Psoas muscle (tissue), 7 donors: ENCODE measurements at regions not wholly inside any gene's neighbourhood (a gene's known extent, or its start where the extent isn't known, plus 50 kb on each side); places are given as distances from the start of the nearest gene placed in this dataset.
"Not testable (repeated sequence)": the region's sequence is repeated elsewhere in the genome, so short reads cannot be mapped to it uniquely, and the experiment has no call there.

Source experiments
- ATAC-seq, 4 donors: fragments of 200-7000 bp; cut with Tn5 transposase; one replicate each; pipeline ENCODE4 v1.9.1; 2020; ENCODE audit warnings: moderate library complexity in 3 of 4, mild to moderate bottlenecking in 2 of 4
- DNase-seq, 2 donors: peaks; one replicate each; pipeline ENCODE4 v3.0.0-alpha.2; 2020
- H3K27ac ChIP-seq: fragments of 200-600 bp; one replicate; pipeline ENCODE4 v1.8.0; 2022
- H3K27me3 ChIP-seq, 3 donors: fragments of 200-600 bp in 1 of 3; one replicate each; pipeline versions ENCODE4 v1.6.1 to v1.8.0; 2013 to 2022; ENCODE audit warnings: low read length in 2 of 3, mild to moderate bottlenecking in 2 of 3, moderate library complexity in 1 of 3; ENCODE audit not compliant: insufficient read depth in 3 of 3
- H3K36me3 ChIP-seq, 2 donors: fragments of 200-600 bp in 1 of 2; one replicate each; pipeline versions ENCODE4 v1.6.1 to v1.8.0; 2013 to 2022; ENCODE audit warnings: low read depth in 1 of 2, mild to moderate bottlenecking in 1 of 2, moderate library complexity in 1 of 2; ENCODE audit not compliant: insufficient read depth in 1 of 2
- H3K4me1 ChIP-seq: fragments of 200-600 bp; one replicate; pipeline ENCODE4 v1.8.0; 2022
- H3K4me3 ChIP-seq: fragments of 200-600 bp; one replicate; pipeline ENCODE4 v1.8.0; 2022; ENCODE audit warnings: mild to moderate bottlenecking
- H3K9me3 ChIP-seq: fragments of 200-600 bp; one replicate; pipeline ENCODE4 v1.8.0; 2022
- WGBS, 3 donors: extraction: QIAGEN DNeasy Blood & Tissue Kit; methylation state at CpG; one replicate each; pipeline versions ENCODE4 v1.1.6 to v1.1.7; 2013; 5-methylcytosine and 5-hydroxymethylcytosine counted together
- intact Hi-C, 2 donors: fragments of 100-400 bp; cut with DNase I; formaldehyde crosslinking; loops; one replicate each; pipeline versions ENCODE4 v1.11.0 to v1.14.2; 2022
- TF ChIP-seq, protein P1 (sequence below): fragments of 200-600 bp; IDR thresholded peaks from one replicate; pipeline ENCODE4 v1.8.0; 2022; ENCODE audit warnings: antibody characterized with exemption
- donor health status: healthy with polysubstance abuse.
- donor health status: DM: no; HTN: no; CAD: no; lungs with moderate emphysema.
- donor health status: Bipolar disorder and iron deficiency.
- donor health status: healthy.
- donor health status: DM: yes; HTN: yes; CAD: no.
- donor health status: DM: no; HTN: no; CAD: no.
- donor health status: DM: yes; HTN: yes; CAD: no.

DNA sequence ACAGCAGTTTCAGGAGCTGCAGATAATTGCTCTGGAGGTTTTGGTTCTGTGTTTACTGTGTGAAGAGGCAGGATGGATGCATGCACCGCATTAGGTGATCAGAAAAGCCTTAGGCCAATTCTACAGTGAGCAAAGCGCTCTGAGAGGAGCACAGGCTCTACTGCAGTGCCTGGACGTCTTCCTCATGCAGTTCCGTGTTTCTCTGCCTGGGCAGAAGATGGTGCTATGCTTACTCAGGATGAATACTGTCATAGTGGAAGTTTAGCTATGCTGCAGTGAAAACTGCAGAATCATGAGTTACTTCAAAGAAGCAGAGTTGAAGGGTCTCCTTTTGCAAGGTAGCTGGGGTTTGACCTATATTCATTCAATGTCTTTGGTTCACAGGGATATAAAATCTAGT is 1012.4 kb downstream of the KCNJ18 start:
- WGBS, 3 donors = 43 to 46% (median 46%) methylated on average over 4 of the region's 4 CpGs
- Histone ChIP-seq H3K4me3 (no peak overlapping the region), H3K4me1 (no peaks in the 10 kb centered on the region), H3K27ac (no peak overlapping the region), H3K27me3 (peaks cover 0 to 1% (median 0%) of the 10 kb centered on the region in 3 donors), H3K36me3 (no peaks in the 10 kb centered on the region), H3K9me3 (no peaks in the 10 kb centered on the region)
- ATAC-seq (no peak), DNase-seq (no peak)
- intact Hi-C loops = no loop called here
- TF ChIP-seq, protein P1, sequence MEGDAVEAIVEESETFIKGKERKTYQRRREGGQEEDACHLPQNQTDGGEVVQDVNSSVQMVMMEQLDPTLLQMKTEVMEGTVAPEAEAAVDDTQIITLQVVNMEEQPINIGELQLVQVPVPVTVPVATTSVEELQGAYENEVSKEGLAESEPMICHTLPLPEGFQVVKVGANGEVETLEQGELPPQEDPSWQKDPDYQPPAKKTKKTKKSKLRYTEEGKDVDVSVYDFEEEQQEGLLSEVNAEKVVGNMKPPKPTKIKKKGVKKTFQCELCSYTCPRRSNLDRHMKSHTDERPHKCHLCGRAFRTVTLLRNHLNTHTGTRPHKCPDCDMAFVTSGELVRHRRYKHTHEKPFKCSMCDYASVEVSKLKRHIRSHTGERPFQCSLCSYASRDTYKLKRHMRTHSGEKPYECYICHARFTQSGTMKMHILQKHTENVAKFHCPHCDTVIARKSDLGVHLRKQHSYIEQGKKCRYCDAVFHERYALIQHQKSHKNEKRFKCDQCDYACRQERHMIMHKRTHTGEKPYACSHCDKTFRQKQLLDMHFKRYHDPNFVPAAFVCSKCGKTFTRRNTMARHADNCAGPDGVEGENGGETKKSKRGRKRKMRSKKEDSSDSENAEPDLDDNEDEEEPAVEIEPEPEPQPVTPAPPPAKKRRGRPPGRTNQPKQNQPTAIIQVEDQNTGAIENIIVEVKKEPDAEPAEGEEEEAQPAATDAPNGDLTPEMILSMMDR = no peak

DNA sequence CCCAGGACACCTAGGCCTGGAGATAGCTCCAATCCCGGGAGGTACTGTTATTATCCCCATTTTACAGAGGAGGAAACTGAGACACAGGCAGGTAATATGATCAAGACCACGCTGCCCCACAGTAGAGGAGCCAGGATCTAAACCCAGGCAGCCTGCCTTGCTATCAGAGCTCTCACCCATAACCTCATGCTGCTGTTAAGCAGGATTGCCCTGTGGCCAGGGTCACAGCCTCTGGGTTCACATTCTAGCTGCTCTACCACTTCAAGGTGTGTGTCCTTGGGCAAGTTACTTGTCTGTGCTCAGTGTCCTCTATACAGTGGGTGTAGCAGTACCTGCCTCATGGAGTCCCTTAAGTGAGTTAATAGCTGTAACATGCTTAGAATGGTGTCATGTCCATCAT is 1015.3 kb downstream of the KCNJ18 start:
- Histone ChIP-seq H3K4me1 (no peaks in the 10 kb centered on the region), H3K4me3 (no peak overlapping the region), H3K27ac (no peak overlapping the region), H3K36me3 (no peaks in the 10 kb centered on the region), H3K27me3 (peaks cover 0 to 1% (median 0%) of the 10 kb centered on the region in 3 donors), H3K9me3 (no peaks in the 10 kb centered on the region)
- intact Hi-C loops = no loop called here
- WGBS, 3 donors = 40 to 54% (median 40%) methylated on average over 2 of the region's 2 CpGs
- DNase-seq (no peak), ATAC-seq (no peak)
- TF ChIP-seq, protein P1 = no peak

GRCh38 chr17:22717211-22717610 is 1024.9 kb downstream of the KCNJ18 start:
- ATAC-seq (no peak), DNase-seq (no peak)
- H3K4me3 ChIP-seq = no peak overlapping the region
- no peak overlapping the region for H3K27ac ChIP-seq
- H3K27me3 ChIP-seq = no peaks in the 10 kb centered on the region
- H3K4me1 ChIP-seq = no peaks in the 10 kb centered on the region
- TF ChIP-seq, protein P1 = no peak
- 59 to 75% (median 74%) methylated on average over 2 of the region's 2 CpGs for WGBS, 3 donors
- intact Hi-C loops = no loop called here
- H3K36me3 ChIP-seq = no peaks in the 10 kb centered on the region
- peaks cover 6% of the 10 kb centered on the region for H3K9me3 ChIP-seq

DNA sequence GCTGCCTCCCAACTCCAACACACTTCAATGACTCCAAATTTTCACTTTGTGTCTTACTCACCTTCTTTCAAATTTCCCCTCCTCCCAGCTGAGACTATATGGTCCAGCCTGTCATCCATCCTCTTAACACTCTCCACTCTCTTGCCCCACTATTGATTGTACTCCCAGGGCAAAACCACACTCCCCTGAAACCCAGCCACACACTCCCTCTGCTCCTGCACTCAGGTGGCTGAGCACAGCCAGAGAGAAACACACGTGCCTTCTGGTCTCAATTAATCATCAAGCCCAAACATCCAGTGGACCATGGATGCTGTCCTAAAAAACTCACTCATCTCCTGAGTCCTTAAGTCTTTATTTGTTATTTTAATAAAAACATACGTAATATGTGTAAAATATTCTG is 1026.4 kb downstream of the KCNJ18 start:
- no peaks in the 10 kb centered on the region for H3K36me3 ChIP-seq
- no peak overlapping the region for H3K4me3 ChIP-seq
- no peaks in the 10 kb centered on the region for H3K4me1 ChIP-seq
- TF ChIP-seq, protein P1 = no peak
- no peak for ATAC-seq
- 13 to 34% (median 28%) methylated on average over 2 of the region's 2 CpGs for WGBS, 3 donors
- H3K27me3 ChIP-seq = no peaks in the 10 kb centered on the region
- peaks cover 13% of the 10 kb centered on the region for H3K9me3 ChIP-seq
- DNase-seq = no peak
- no peak overlapping the region for H3K27ac ChIP-seq
- intact Hi-C loops = no loop called here

DNA sequence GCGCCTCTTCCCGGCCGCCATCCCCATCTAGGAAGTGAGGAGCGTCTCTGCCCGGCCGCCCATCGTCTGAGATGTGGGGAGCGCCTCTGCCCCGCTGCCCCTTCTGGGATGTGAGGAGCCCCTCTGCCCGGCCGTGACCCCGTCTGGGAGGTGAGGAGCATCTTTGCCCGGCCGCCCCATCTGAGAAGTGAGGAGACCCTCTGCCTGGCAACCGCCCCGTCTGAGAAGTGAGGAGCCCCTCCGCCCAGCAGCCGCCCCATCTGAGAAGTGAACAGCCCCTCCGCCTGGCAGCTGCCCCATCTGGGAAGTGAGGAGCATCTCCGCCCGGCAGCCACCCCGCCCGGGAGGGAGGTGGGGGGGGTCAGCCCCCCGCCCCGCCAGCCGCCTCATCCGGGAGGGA is 1048.7 kb downstream of the KCNJ18 start:
- DNase-seq, H3K36me3 ChIP-seq, intact Hi-C loops, H3K27me3 ChIP-seq, H3K4me3 ChIP-seq, H3K27ac ChIP-seq, ATAC-seq, H3K4me1 ChIP-seq: not testable (repeated sequence)
- WGBS, 3 donors = 91 to 93% (median 93%) methylated on average over 12 to 27 of the region's 27 CpGs
- H3K9me3 ChIP-seq = peaks cover 17% of the 10 kb centered on the region
